ENCODE measurements at regions not wholly inside any gene's neighbourhood (a gene's known extent, or its start where the extent isn't known, plus 50 kb on each side); places are given as distances from the start of the nearest gene placed in this dataset.

- TF ChIP-seq, protein P1, sequence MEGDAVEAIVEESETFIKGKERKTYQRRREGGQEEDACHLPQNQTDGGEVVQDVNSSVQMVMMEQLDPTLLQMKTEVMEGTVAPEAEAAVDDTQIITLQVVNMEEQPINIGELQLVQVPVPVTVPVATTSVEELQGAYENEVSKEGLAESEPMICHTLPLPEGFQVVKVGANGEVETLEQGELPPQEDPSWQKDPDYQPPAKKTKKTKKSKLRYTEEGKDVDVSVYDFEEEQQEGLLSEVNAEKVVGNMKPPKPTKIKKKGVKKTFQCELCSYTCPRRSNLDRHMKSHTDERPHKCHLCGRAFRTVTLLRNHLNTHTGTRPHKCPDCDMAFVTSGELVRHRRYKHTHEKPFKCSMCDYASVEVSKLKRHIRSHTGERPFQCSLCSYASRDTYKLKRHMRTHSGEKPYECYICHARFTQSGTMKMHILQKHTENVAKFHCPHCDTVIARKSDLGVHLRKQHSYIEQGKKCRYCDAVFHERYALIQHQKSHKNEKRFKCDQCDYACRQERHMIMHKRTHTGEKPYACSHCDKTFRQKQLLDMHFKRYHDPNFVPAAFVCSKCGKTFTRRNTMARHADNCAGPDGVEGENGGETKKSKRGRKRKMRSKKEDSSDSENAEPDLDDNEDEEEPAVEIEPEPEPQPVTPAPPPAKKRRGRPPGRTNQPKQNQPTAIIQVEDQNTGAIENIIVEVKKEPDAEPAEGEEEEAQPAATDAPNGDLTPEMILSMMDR (conservative IDR thresholded peaks at IDR 0.05; ENCODE audit: low read length) = no peak
- no peak for TF ChIP-seq EZH2phosphoT487 (IDR thresholded peaks at IDR 0.05; ENCODE audit: borderline replicate concordance)
These were observed 534.1 kb downstream of the KCNT2 start for GRCh38 chr1:196074182-196074581.

All from Loucy (cell line).